ENCODE measurements at regions not wholly inside any gene's neighbourhood (a gene's known extent, or its start where the extent isn't known, plus 50 kb on each side); places are given as distances from the start of the nearest gene placed in this dataset.

GRCh38 chr20:22818636-22819035 is 216.5 kb upstream of the SSTR4 start:
- H3K23ac ChIP-seq (ENCODE audit: low read length) = no peak overlapping the region
- H2BK15ac ChIP-seq (replicated peaks; ENCODE audit: low read depth) = no peak overlapping the region
- no peak overlapping the region for H3K27ac ChIP-seq (ENCODE audit: low read depth, low read length)
- H2BK120ac ChIP-seq (ENCODE audit: low read depth, low read length) = no peak overlapping the region
- H3K36me3 ChIP-seq (ENCODE audit: control insufficient read depth, insufficient read depth, low read length) = no peaks in the 10 kb centered on the region
- H3K56ac ChIP-seq (ENCODE audit: low read length) = no peak overlapping the region
- no peak overlapping the region for H4K8ac ChIP-seq (ENCODE audit: low read depth, low read length)
- H3K18ac ChIP-seq (ENCODE audit: low read length) = no peak overlapping the region
- no peaks in the 10 kb centered on the region for H3K79me2 ChIP-seq (ENCODE audit: control insufficient read depth, insufficient read depth, low read length)
- H3K4me1 ChIP-seq (ENCODE audit: control insufficient read depth, low read depth, low read length) = no peaks in the 10 kb centered on the region
- no peak overlapping the region for H3K4ac ChIP-seq (ENCODE audit: low read depth, low read length)
- no peaks in the 10 kb centered on the region for H3K27me3 ChIP-seq (ENCODE audit: insufficient read depth, low read length, poor library complexity)
- no peak overlapping the region for H2BK5ac ChIP-seq (ENCODE audit: low read length)
- H3K79me1 ChIP-seq (ENCODE audit: low read length) = no peaks in the 10 kb centered on the region
- DNase-seq = no peak
- no peak overlapping the region for H3K4me2 ChIP-seq (ENCODE audit: low read length)
- H3K4me3 ChIP-seq (ENCODE audit: low read length) = no peak overlapping the region
- no peak overlapping the region for H3K9ac ChIP-seq (ENCODE audit: low read length)
- no peak overlapping the region for H2AK5ac ChIP-seq (ENCODE audit: low read length)
- WGBS (ENCODE audit: extremely low coverage, insufficient coverage, low lambda C conversion rate) = no CpG with 5 or more reads among the region's 4 CpGs
- no peak overlapping the region for H4K5ac ChIP-seq (ENCODE audit: low read length)

GRCh38 chr20:22819112-22819511 is 216.0 kb upstream of the SSTR4 start:
- Histone ChIP-seq H3K79me2 (ENCODE audit: control insufficient read depth, insufficient read depth, low read length) (no peaks in the 10 kb centered on the region), H2AK5ac (ENCODE audit: low read length) (no peak overlapping the region), H2BK120ac (ENCODE audit: low read depth, low read length) (no peak overlapping the region), H3K27ac (ENCODE audit: low read depth, low read length) (no peak overlapping the region), H4K5ac (ENCODE audit: low read length) (no peak overlapping the region), H2BK15ac (replicated peaks; ENCODE audit: low read depth) (no peak overlapping the region), H3K23ac (ENCODE audit: low read length) (no peak overlapping the region), H3K56ac (ENCODE audit: low read length) (no peak overlapping the region), H3K18ac (ENCODE audit: low read length) (no peak overlapping the region), H2BK5ac (ENCODE audit: low read length) (no peak overlapping the region), H4K8ac (ENCODE audit: low read depth, low read length) (no peak overlapping the region), H3K4me1 (ENCODE audit: control insufficient read depth, low read depth, low read length) (no peaks in the 10 kb centered on the region), H3K79me1 (ENCODE audit: low read length) (no peaks in the 10 kb centered on the region), H3K4me3 (ENCODE audit: low read length) (no peak overlapping the region), H3K4me2 (ENCODE audit: low read length) (no peak overlapping the region), H3K36me3 (ENCODE audit: control insufficient read depth, insufficient read depth, low read length) (no peaks in the 10 kb centered on the region), H3K4ac (ENCODE audit: low read depth, low read length) (no peak overlapping the region), H3K9ac (ENCODE audit: low read length) (no peak overlapping the region), H3K27me3 (ENCODE audit: insufficient read depth, low read length, poor library complexity) (no peaks in the 10 kb centered on the region)
- no peak for DNase-seq
- WGBS (ENCODE audit: extremely low coverage, insufficient coverage, low lambda C conversion rate) = no CpG with 5 or more reads among the region's 4 CpGs

- Histone ChIP-seq H4K5ac (ENCODE audit: low read length) (no peak overlapping the region), H3K27me3 (ENCODE audit: insufficient read depth, low read length, poor library complexity) (no peaks in the 10 kb centered on the region), H2BK5ac (ENCODE audit: low read length) (no peak overlapping the region), H3K79me1 (ENCODE audit: low read length) (no peaks in the 10 kb centered on the region), H3K4ac (ENCODE audit: low read depth, low read length) (no peak overlapping the region), H3K79me2 (ENCODE audit: control insufficient read depth, insufficient read depth, low read length) (no peaks in the 10 kb centered on the region), H2BK120ac (ENCODE audit: low read depth, low read length) (no peak overlapping the region), H3K36me3 (ENCODE audit: control insufficient read depth, insufficient read depth, low read length) (no peaks in the 10 kb centered on the region), H3K56ac (ENCODE audit: low read length) (no peak overlapping the region), H3K9ac (ENCODE audit: low read length) (no peak overlapping the region), H3K23ac (ENCODE audit: low read length) (no peak overlapping the region), H3K4me2 (ENCODE audit: low read length) (no peak overlapping the region), H3K27ac (ENCODE audit: low read depth, low read length) (no peak overlapping the region), H4K8ac (ENCODE audit: low read depth, low read length) (no peak overlapping the region), H2BK15ac (replicated peaks; ENCODE audit: low read depth) (no peak overlapping the region), H2AK5ac (ENCODE audit: low read length) (no peak overlapping the region), H3K18ac (ENCODE audit: low read length) (no peak overlapping the region), H3K4me1 (ENCODE audit: control insufficient read depth, low read depth, low read length) (no peaks in the 10 kb centered on the region), H3K4me3 (ENCODE audit: low read length) (no peak overlapping the region)
- peak; percentile 70 for DNase-seq
- WGBS (ENCODE audit: extremely low coverage, insufficient coverage, low lambda C conversion rate) = no CpG with 5 or more reads among the region's 2 CpGs
These were observed 215.3 kb upstream of the SSTR4 start for GRCh38 chr20:22819784-22820183.

GRCh38 chr20:22821081-22821727 is 213.9 kb upstream of the SSTR4 start:
- H2BK15ac ChIP-seq (replicated peaks; ENCODE audit: low read depth) = no peak overlapping the region
- no peak overlapping the region for H2BK120ac ChIP-seq (ENCODE audit: low read depth, low read length)
- H3K27me3 ChIP-seq (ENCODE audit: insufficient read depth, low read length, poor library complexity) = no peaks in the 10 kb centered on the region
- H3K18ac ChIP-seq (ENCODE audit: low read length) = no peak overlapping the region
- H4K8ac ChIP-seq (ENCODE audit: low read depth, low read length) = no peak overlapping the region
- H3K79me2 ChIP-seq (ENCODE audit: control insufficient read depth, insufficient read depth, low read length) = no peaks in the 10 kb centered on the region
- no peak overlapping the region for H3K56ac ChIP-seq (ENCODE audit: low read length)
- no peak overlapping the region for H2AK5ac ChIP-seq (ENCODE audit: low read length)
- no peak overlapping the region for H3K9ac ChIP-seq (ENCODE audit: low read length)
- no peak overlapping the region for H3K4ac ChIP-seq (ENCODE audit: low read depth, low read length)
- H3K79me1 ChIP-seq (ENCODE audit: low read length) = no peaks in the 10 kb centered on the region
- no peak overlapping the region for H2BK5ac ChIP-seq (ENCODE audit: low read length)
- H3K23ac ChIP-seq (ENCODE audit: low read length) = no peak overlapping the region
- no peak overlapping the region for H3K4me2 ChIP-seq (ENCODE audit: low read length)
- H3K36me3 ChIP-seq (ENCODE audit: control insufficient read depth, insufficient read depth, low read length) = no peaks in the 10 kb centered on the region
- no peaks in the 10 kb centered on the region for H3K4me1 ChIP-seq (ENCODE audit: control insufficient read depth, low read depth, low read length)
- H3K4me3 ChIP-seq (ENCODE audit: low read length) = no peak overlapping the region
- no peak for DNase-seq
- no CpG with 5 or more reads among the region's 7 CpGs for WGBS (ENCODE audit: extremely low coverage, insufficient coverage, low lambda C conversion rate)
- no peak overlapping the region for H4K5ac ChIP-seq (ENCODE audit: low read length)
- no peak overlapping the region for H3K27ac ChIP-seq (ENCODE audit: low read depth, low read length)

GRCh38 chr20:22821796-22822195 is 213.3 kb upstream of the SSTR4 start:
- H3K18ac ChIP-seq (ENCODE audit: low read length) = no peak overlapping the region
- H3K4ac ChIP-seq (ENCODE audit: low read depth, low read length) = no peak overlapping the region
- H2BK15ac ChIP-seq (replicated peaks; ENCODE audit: low read depth) = no peak overlapping the region
- no peaks in the 10 kb centered on the region for H3K4me1 ChIP-seq (ENCODE audit: control insufficient read depth, low read depth, low read length)
- H3K23ac ChIP-seq (ENCODE audit: low read length) = no peak overlapping the region
- no peaks in the 10 kb centered on the region for H3K27me3 ChIP-seq (ENCODE audit: insufficient read depth, low read length, poor library complexity)
- H3K56ac ChIP-seq (ENCODE audit: low read length) = no peak overlapping the region
- whole genome bisulfite sequencing (ENCODE audit: extremely low coverage, insufficient coverage, low lambda C conversion rate) = no CpG with 5 or more reads among the region's 4 CpGs
- H3K27ac ChIP-seq (ENCODE audit: low read depth, low read length) = no peak overlapping the region
- H3K36me3 ChIP-seq (ENCODE audit: control insufficient read depth, insufficient read depth, low read length) = no peaks in the 10 kb centered on the region
- H3K9ac ChIP-seq (ENCODE audit: low read length) = no peak overlapping the region
- no peak overlapping the region for H4K5ac ChIP-seq (ENCODE audit: low read length)
- no peak for DNase-seq
- H3K79me1 ChIP-seq (ENCODE audit: low read length) = no peaks in the 10 kb centered on the region
- no peaks in the 10 kb centered on the region for H3K79me2 ChIP-seq (ENCODE audit: control insufficient read depth, insufficient read depth, low read length)
- no peak overlapping the region for H2BK5ac ChIP-seq (ENCODE audit: low read length)
- no peak overlapping the region for H2AK5ac ChIP-seq (ENCODE audit: low read length)
- H2BK120ac ChIP-seq (ENCODE audit: low read depth, low read length) = no peak overlapping the region
- H3K4me2 ChIP-seq (ENCODE audit: low read length) = no peak overlapping the region
- no peak overlapping the region for H4K8ac ChIP-seq (ENCODE audit: low read depth, low read length)
- no peak overlapping the region for H3K4me3 ChIP-seq (ENCODE audit: low read length)

- Histone ChIP-seq H3K9ac (ENCODE audit: low read length) (no peak overlapping the region), H3K4me3 (ENCODE audit: low read length) (no peak overlapping the region), H3K79me2 (ENCODE audit: control insufficient read depth, insufficient read depth, low read length) (no peaks in the 10 kb centered on the region), H3K36me3 (ENCODE audit: control insufficient read depth, insufficient read depth, low read length) (no peaks in the 10 kb centered on the region), H3K4me2 (ENCODE audit: low read length) (no peak overlapping the region), H4K8ac (ENCODE audit: low read depth, low read length) (no peak overlapping the region), H3K18ac (ENCODE audit: low read length) (no peak overlapping the region), H4K5ac (ENCODE audit: low read length) (no peak overlapping the region), H2AK5ac (ENCODE audit: low read length) (no peak overlapping the region), H2BK5ac (ENCODE audit: low read length) (no peak overlapping the region), H3K23ac (ENCODE audit: low read length) (no peak overlapping the region), H3K27ac (ENCODE audit: low read depth, low read length) (no peak overlapping the region), H3K4ac (ENCODE audit: low read depth, low read length) (no peak overlapping the region), H3K79me1 (ENCODE audit: low read length) (no peaks in the 10 kb centered on the region), H2BK120ac (ENCODE audit: low read depth, low read length) (no peak overlapping the region), H3K56ac (ENCODE audit: low read length) (no peak overlapping the region), H3K27me3 (ENCODE audit: insufficient read depth, low read length, poor library complexity) (no peaks in the 10 kb centered on the region), H2BK15ac (replicated peaks; ENCODE audit: low read depth) (no peak overlapping the region), H3K4me1 (ENCODE audit: control insufficient read depth, low read depth, low read length) (no peaks in the 10 kb centered on the region)
- DNase-seq = no peak
- no CpG with 5 or more reads among the region's 6 CpGs for WGBS (ENCODE audit: extremely low coverage, insufficient coverage, low lambda C conversion rate)
These were observed 212.0 kb upstream of the SSTR4 start for GRCh38 chr20:22823119-22823518.

Measured in mesendoderm (in vitro differentiated cells).